Vagina (tissue), 2 donors: ENCODE measurements at regions not wholly inside any gene's neighbourhood (a gene's known extent, or its start where the extent isn't known, plus 50 kb on each side); places are given as distances from the start of the nearest gene placed in this dataset.
"Not testable (repeated sequence)": the region's sequence is repeated elsewhere in the genome, so short reads cannot be mapped to it uniquely, and the experiment has no call there.

Source experiments
- DNase-seq, 2 donors: peaks; one replicate each; pipeline ENCODE4 v3.0.0-alpha.2; 2017; ENCODE audit errors: extremely low spot score in 2 of 2
- H3K27ac ChIP-seq: fragments of 200-600 bp; sonication (generic); one replicate; pipeline ENCODE4 v1.5.1; 2019
- H3K27me3 ChIP-seq: fragments of 200-600 bp; sonication (generic); one replicate; pipeline ENCODE4 v1.5.1; 2019
- H3K36me3 ChIP-seq, 2 donors: fragments of 200-600 bp; sonication (generic); one replicate each; pipeline ENCODE4 v1.5.1; 2017 to 2019
- H3K4me1 ChIP-seq: fragments of 200-600 bp; sonication (generic); one replicate; pipeline ENCODE4 v1.5.1; 2019
- H3K4me3 ChIP-seq, 2 donors: fragments of 200-600 bp; sonication (generic); 1 replicate in 1 of 2; 2 replicates in 1 of 2; pipeline ENCODE4 v1.5.1; 2016 to 2019
- H3K9me3 ChIP-seq: fragments of 200-600 bp; sonication (generic); one replicate; pipeline ENCODE4 v1.5.1; 2019
- CTCF ChIP-seq, 3 experiments: fragments of 450-650 bp in 2 of 3; fragments of 200-600 bp in 1 of 3; sonication (generic) in 1 of 3; IDR thresholded peaks; one replicate each; pipeline ENCODE4 v1.5.1; 2017 to 2019; ENCODE audit warnings: antibody characterized with exemption in 3 of 3, mild to moderate bottlenecking in 2 of 3, moderate library complexity in 2 of 3
- POLR2A ChIP-seq, 2 donors: fragments of 450-650 bp; IDR thresholded peaks; one replicate each; pipeline ENCODE4 v1.6.1; 2017; ENCODE audit warnings: antibody characterized with exemption in 2 of 2, mild to moderate bottlenecking in 2 of 2, moderate library complexity in 2 of 2
- POLR2AphosphoS5 ChIP-seq, 2 donors: sonication (generic); formaldehyde crosslinking; IDR thresholded peaks; one replicate each; pipeline ENCODE4 v1.9.0; 2017; ENCODE audit warnings: antibody characterized with exemption in 2 of 2, mild to moderate bottlenecking in 2 of 2, low read depth in 1 of 2; ENCODE audit not compliant: insufficient read depth in 1 of 2
- intact Hi-C: fragments of 100-400 bp; cut with DNase I; formaldehyde crosslinking; loops from one replicate; pipeline ENCODE4 v1.15.1; 2023

GRCh38 chr1:30518186-30518585, 205.2 kb downstream of the MATN1 start:
- no peak for TF ChIP-seq POLR2A (IDR thresholded peaks at IDR 0.05)
- no peak for TF ChIP-seq CTCF (IDR thresholded peaks at IDR 0.05)
- TF ChIP-seq POLR2AphosphoS5 (IDR thresholded peaks at IDR 0.05; ENCODE audit: insufficient read depth in 1 of 2, low read depth in 1 of 2): no peak
- intact Hi-C loops: no loop called here
- no peak overlapping the region for H3K27ac ChIP-seq

GRCh38 chr1:30517666-30518065, 205.7 kb downstream of the MATN1 start:
- DNase-seq, intact Hi-C loops: not testable (repeated sequence)

More at GRCh38 chr1:30518186-30518585, 205.2 kb downstream of the MATN1 start:
- DNase-seq: no peak
- H3K27me3 ChIP-seq: no peaks in the 10 kb centered on the region
- no peak overlapping the region for H3K4me3 ChIP-seq
- no peaks in the 10 kb centered on the region for H3K9me3 ChIP-seq
- H3K4me1 ChIP-seq: peaks cover 20% of the 10 kb centered on the region
- H3K36me3 ChIP-seq: no peaks in the 10 kb centered on the region

GRCh38 chr1:30517241-30517640, 206.1 kb downstream of the MATN1 start:
- H3K27me3 ChIP-seq, H3K9me3 ChIP-seq, DNase-seq, H3K4me3 ChIP-seq, intact Hi-C loops, H3K27ac ChIP-seq, H3K36me3 ChIP-seq: not testable (repeated sequence)
- H3K4me1 ChIP-seq: peaks cover 17% of the 10 kb centered on the region

More at GRCh38 chr1:30517666-30518065, 205.7 kb downstream of the MATN1 start:
- H3K4me1 ChIP-seq: peaks cover 15% of the 10 kb centered on the region
- H3K9me3 ChIP-seq, H3K4me3 ChIP-seq, H3K27ac ChIP-seq, H3K27me3 ChIP-seq, H3K36me3 ChIP-seq: not testable (repeated sequence)

- H3K27ac ChIP-seq: no peak overlapping the region
- H3K4me3 ChIP-seq: no peak overlapping the region
- no peaks in the 10 kb centered on the region for H3K36me3 ChIP-seq
- no peaks in the 10 kb centered on the region for H3K9me3 ChIP-seq
- no peaks in the 10 kb centered on the region for H3K27me3 ChIP-seq
- intact Hi-C loops: no loop called here
- no peak for TF ChIP-seq POLR2AphosphoS5 (IDR thresholded peaks at IDR 0.05; ENCODE audit: insufficient read depth in 1 of 2, low read depth in 1 of 2)
- TF ChIP-seq CTCF (IDR thresholded peaks at IDR 0.05): no peak
- no peak for TF ChIP-seq POLR2A (IDR thresholded peaks at IDR 0.05)
- peaks cover 12% of the 10 kb centered on the region for H3K4me1 ChIP-seq
- DNase-seq: no peak
Observed at GRCh38 chr1:30516485-30516858, 206.9 kb downstream of the MATN1 start.

GRCh38 chr1:30515755-30516484, 207.5 kb downstream of the MATN1 start:
- intact Hi-C loops: no loop called here
- no peak for TF ChIP-seq POLR2AphosphoS5 (IDR thresholded peaks at IDR 0.05; ENCODE audit: insufficient read depth in 1 of 2, low read depth in 1 of 2)
- no peak for TF ChIP-seq CTCF (IDR thresholded peaks at IDR 0.05)
- no peak for TF ChIP-seq POLR2A (IDR thresholded peaks at IDR 0.05)
- Histone ChIP-seq H3K27me3 (no peaks in the 10 kb centered on the region), H3K9me3 (no peaks in the 10 kb centered on the region), H3K4me1 (peaks cover 6% of the 10 kb centered on the region), H3K36me3 (no peaks in the 10 kb centered on the region), H3K4me3 (no peak overlapping the region), H3K27ac (no peak overlapping the region)
- no peak for DNase-seq

GRCh38 chr1:30514945-30515344, 208.4 kb downstream of the MATN1 start:
- Histone ChIP-seq H3K4me1 (peaks cover 4% of the 10 kb centered on the region), H3K36me3 (no peaks in the 10 kb centered on the region), H3K27me3 (no peaks in the 10 kb centered on the region), H3K4me3 (no peak overlapping the region), H3K9me3 (no peaks in the 10 kb centered on the region), H3K27ac (no peak overlapping the region)
- no peak for DNase-seq
- TF ChIP-seq POLR2AphosphoS5 (IDR thresholded peaks at IDR 0.05; ENCODE audit: insufficient read depth in 1 of 2, low read depth in 1 of 2) (no peak), CTCF (IDR thresholded peaks at IDR 0.05) (no peak), POLR2A (IDR thresholded peaks at IDR 0.05) (no peak)
- intact Hi-C loops: no loop called here
